CD4-positive, alpha-beta T cell treated with Interleukin-12 subunit alpha and Interleukin-12 subunit beta, for 1 hour (primary cell): ENCODE measurements at regions not wholly inside any gene's neighbourhood (a gene's known extent, or its start where the extent isn't known, plus 50 kb on each side); places are given as distances from the start of the nearest gene placed in this dataset.
A peak's percentile ranks its signal among the peaks of the same experiment; 100 is the strongest.

ENCODE experiments used
- DNase-seq: peaks from one replicate; pipeline ENCODE4 v3.0.0-alpha.2; 2020

DNA sequence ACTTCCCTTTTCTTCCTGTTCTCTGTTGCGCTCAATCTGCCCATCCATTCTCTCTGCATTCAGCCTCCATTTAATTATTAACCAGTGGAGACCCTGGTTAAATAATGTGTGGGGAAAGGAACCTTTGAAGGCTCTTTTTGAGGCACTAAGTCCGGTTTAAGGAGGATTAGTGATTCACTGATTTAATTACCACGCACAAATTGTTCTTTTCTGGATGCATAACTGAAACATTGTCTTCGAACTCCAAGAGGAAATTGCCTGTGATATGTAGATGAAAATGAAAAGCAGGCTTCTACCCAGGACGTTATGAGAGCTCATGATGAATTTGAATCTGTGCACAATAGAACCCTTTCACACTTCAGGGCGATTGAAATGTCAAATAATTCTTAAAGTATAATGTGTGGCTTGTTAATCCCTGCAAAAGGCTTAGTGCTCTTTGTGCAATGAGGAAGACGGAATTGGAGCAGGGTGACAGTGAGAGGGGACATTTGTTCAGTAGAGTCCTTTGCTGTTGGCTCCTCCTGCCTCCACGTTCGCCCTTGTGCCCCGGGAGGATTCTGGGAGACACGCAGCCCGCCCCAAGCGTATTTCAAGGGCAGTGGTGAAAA is 51.1 kb upstream of the ZNF236 start:
- DNase-seq = no peak

GRCh38 chr18:76767954-76768353 is 54.4 kb upstream of the ZNF236 start:
- no peak for DNase-seq

DNA sequence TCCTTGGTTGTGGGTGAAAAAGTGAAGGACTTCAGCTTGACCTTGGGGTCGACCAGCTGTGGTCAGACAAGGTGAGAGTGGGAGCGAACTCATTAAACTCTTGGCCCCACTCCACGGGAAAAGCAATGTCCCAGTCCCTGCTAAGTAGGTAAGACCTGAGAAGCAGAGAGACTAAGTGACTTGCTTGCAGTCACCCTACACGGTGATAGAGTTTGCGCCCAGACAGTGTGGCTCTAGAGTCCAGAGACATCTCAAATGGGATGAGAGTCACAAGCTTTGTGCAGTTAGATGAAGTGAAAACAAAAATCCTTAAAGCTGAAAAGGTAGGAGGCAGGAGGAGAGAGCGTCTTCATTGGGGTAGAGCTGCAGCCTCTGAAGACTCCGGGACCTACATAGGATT is 55.9 kb upstream of the ZNF236 start:
- no peak for DNase-seq

GRCh38 chr18:76765649-76766048 is 56.7 kb upstream of the ZNF236 start:
- DNase-seq = no peak

DNA sequence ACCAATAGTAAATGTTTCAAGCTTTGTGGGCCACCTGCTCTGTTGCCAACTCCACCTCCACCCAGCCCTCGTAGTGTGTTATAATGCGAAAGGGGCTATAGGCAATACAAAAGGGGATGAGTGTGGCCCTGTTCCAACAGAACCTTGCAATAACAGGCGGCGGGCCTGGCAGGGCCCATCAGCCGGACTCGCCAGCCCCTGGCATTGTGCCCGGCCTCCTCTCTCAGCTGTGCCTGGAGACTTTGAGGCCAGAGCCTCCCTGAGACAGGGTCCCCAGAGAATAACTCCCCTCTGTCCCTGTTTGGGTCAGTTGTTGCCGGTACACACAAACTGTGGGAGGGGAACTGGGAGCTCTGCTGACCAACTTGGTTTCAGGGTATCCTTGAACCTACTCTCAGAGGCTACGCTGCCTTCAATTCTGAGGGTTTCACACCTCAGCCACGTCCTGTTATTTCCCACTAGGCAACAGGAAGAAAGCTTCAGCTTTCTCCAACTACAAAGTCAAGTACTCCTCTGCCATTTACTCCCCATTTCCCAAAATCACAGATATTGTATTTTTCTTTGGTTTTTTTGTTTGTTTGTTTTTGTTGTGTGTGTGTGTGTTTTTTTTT is 58.0 kb upstream of the ZNF236 start:
- DNase-seq = no peak

- DNase-seq = no peak
These were observed 63.3 kb upstream of the ZNF236 start for GRCh38 chr18:76759056-76759455.

- no peak for DNase-seq
These were observed 64.4 kb upstream of the ZNF236 start for GRCh38 chr18:76757925-76758324.

GRCh38 chr18:76757335-76757734 is 65.0 kb upstream of the ZNF236 start:
- DNase-seq = no peak

- no peak for DNase-seq
These were observed 65.7 kb upstream of the ZNF236 start for GRCh38 chr18:76756531-76757253.

GRCh38 chr18:76754351-76754750 is 68.0 kb upstream of the ZNF236 start:
- no peak for DNase-seq

- DNase-seq = no peak
These were observed 70.0 kb upstream of the ZNF236 start for GRCh38 chr18:76752400-76752799.

GRCh38 chr18:76750917-76751890 is 71.2 kb upstream of the ZNF236 start:
- no peak for DNase-seq

- DNase-seq = no peak
These were observed 72.1 kb upstream of the ZNF236 start for GRCh38 chr18:76750269-76750668.

DNA sequence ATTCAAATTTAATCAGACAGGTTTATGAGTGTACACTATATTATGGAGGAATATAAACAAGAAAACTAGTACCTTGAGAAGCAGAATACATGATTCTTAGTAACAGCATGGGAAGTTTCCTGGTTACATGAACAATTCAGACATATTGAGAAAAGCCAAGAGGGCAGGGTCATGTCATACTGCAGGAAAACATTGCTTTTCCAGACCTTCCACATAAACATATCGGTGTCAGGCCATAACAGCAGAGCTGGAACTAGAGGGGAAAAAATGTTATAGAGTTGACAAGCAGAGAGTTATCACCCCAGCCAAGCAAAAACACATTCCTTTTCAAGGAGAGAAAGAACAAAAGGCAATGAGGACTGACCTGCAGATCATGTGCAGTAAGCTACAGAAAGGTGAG is 74.7 kb upstream of the ZNF236 start:
- no peak for DNase-seq

- no peak for DNase-seq
These were observed 81.0 kb upstream of the ZNF236 start for GRCh38 chr18:76741346-76741745.

- DNase-seq = no peak
These were observed 86.0 kb upstream of the ZNF236 start for GRCh38 chr18:76736309-76736708.

DNA sequence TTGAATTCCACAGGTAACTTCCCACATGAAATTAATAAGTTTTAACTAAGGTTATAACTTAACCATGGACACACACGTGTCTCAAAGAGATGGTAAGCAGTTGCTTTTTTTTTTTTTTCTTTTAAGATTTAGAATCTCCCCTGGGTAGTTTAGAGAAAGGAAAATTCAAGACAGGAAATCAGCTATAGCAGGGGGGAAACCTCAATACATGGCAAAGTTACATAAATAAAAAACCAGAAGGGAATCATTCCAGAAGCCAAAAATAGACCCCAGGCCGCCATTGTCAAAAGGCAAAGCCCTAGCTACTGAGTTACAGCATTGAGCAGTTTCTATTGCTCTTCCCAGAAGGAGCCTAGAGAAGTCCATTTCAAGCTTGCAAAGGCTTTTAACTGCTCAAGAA is 91.5 kb upstream of the ZNF236 start:
- DNase-seq = no peak

DNA sequence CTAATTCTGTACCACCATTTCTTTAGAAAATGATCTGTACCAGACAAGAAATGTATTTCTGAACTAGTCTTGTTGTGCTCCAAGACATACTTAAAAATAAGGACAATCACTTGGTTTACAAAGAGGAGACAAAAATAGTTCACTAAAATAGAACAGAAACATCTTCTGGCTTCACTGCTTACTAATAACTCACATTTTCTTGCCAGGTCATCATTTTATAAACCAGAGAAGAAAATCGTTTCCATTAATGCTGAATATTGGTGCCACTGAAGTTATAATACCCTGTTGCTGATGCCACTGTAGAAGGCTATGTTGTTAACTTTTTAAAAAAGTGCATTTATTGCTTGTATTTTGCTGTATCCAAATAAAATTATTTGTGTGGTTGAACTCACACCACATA is 94.8 kb upstream of the ZNF236 start:
- no peak for DNase-seq

DNA sequence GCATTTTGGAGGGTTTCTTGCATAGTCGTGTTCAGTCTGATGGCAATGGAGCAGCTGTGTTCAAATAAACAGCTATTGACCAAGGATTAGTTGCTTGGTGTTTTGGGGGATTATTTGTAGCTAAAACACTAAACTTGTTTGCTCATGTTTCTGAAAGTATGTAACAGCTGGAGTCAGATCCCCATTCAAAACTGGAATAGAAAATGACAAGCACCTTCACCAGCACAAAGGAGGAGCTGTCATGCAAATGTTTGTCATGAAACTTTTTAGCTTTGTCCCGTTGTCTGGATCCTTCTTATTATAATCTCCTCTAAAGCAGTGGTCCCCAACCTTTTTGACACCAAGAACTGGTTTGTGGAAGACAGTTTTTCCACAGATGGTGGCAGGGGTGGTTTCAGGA is 96.9 kb upstream of the ZNF236 start:
- DNase-seq = no peak

DNA sequence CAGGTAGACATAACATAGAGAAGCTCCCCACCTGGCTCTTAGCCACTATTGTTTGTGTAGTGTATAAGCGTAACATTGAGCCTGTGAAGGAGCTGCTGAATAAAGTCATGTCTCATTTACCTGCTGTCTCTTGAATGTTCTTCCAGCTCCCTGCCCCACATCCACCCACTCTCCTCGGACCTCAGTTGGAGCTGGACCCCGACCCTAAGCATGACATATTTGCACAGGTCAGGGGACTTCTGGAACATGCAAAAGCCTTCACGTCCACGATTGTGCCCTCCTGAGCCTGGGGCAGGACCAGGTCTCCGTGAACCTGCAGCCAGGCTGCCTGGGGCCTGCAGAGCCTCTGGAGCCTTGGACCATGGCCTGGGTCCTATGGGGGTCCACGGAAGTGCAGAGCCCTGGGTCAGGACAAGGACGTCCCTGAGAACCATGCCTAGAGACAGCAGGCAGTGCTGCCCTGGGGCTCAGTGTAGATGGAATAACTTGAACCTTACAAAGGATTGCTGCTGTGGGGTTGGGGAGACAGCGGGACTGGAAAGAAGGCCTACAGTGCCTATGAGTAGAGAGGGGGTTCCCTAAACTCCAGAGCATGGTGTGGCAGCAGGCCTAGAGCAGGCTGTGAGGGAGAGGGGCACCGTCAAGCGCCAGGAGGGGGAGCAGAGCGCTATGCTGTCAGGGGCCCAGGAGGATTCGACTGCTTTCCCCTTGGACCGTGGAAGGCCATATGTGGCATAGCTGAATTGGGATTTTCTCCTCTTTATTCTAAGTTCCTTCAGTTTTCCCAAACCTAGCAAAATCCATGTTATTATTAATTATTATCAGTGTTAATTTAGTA is 99.9 kb upstream of the ZNF236 start:
- no peak for DNase-seq

GRCh38 chr18:76721207-76721996 is 101.0 kb upstream of the ZNF236 start:
- peak; percentile 69 for DNase-seq

GRCh38 chr18:76720683-76721082 is 101.7 kb upstream of the ZNF236 start:
- no peak for DNase-seq
